GM23338 (cell line): ENCODE measurements at regions not wholly inside any gene's neighbourhood (a gene's known extent, or its start where the extent isn't known, plus 50 kb on each side); places are given as distances from the start of the nearest gene placed in this dataset.

Experiments
- EZH2 ChIP-seq: fragments of 200-600 bp; sonication (generic); IDR thresholded peaks from one replicate; pipeline ENCODE4 v1.8.0; 2017; ENCODE audit warnings: antibody characterized with exemption, mild to moderate bottlenecking, low read depth; ENCODE audit not compliant: unreplicated experiment
- EZH2phosphoT487 ChIP-seq: fragments of 200-600 bp; sonication (generic); IDR thresholded peaks from one replicate; pipeline ENCODE4 v1.8.1; 2018; ENCODE audit warnings: antibody characterized with exemption; ENCODE audit not compliant: unreplicated experiment
- ZNF114 ChIP-seq: fragments of 250-450 bp; sonication (Bioruptor Pico); IDR thresholded peaks from 2 replicates; pipeline ENCODE4 v1.5.0; 2020; ENCODE audit warnings: mild to moderate bottlenecking, moderate library complexity
- TF ChIP-seq, protein P1 (sequence below), 2 experiments: fragments of 200-600 bp in 1 of 2; sonication (generic) in 1 of 2; conservative IDR thresholded peaks; 2 replicates each; pipeline versions ENCODE4 v1.5.1 to v1.6.1; 2016 to 2017; ENCODE audit warnings: antibody characterized with exemption in 2 of 2, low read depth in 2 of 2, mild to moderate bottlenecking in 2 of 2, moderate library complexity in 1 of 2
- TF ChIP-seq, protein P2 (sequence below): IDR thresholded peaks from one replicate; pipeline ENCODE4 v1.6.1; 2018; ENCODE audit warnings: antibody characterized with exemption; ENCODE audit not compliant: unreplicated experiment

- TF ChIP-seq ZNF114 (CRISPR knock-in tag) = no peak
- TF ChIP-seq EZH2 = no peak
- TF ChIP-seq, protein P1, sequence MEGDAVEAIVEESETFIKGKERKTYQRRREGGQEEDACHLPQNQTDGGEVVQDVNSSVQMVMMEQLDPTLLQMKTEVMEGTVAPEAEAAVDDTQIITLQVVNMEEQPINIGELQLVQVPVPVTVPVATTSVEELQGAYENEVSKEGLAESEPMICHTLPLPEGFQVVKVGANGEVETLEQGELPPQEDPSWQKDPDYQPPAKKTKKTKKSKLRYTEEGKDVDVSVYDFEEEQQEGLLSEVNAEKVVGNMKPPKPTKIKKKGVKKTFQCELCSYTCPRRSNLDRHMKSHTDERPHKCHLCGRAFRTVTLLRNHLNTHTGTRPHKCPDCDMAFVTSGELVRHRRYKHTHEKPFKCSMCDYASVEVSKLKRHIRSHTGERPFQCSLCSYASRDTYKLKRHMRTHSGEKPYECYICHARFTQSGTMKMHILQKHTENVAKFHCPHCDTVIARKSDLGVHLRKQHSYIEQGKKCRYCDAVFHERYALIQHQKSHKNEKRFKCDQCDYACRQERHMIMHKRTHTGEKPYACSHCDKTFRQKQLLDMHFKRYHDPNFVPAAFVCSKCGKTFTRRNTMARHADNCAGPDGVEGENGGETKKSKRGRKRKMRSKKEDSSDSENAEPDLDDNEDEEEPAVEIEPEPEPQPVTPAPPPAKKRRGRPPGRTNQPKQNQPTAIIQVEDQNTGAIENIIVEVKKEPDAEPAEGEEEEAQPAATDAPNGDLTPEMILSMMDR (conservative IDR thresholded peaks at IDR 0.05; ENCODE audit: low read depth in 2 of 2) = no peak
- TF ChIP-seq, protein P2, sequence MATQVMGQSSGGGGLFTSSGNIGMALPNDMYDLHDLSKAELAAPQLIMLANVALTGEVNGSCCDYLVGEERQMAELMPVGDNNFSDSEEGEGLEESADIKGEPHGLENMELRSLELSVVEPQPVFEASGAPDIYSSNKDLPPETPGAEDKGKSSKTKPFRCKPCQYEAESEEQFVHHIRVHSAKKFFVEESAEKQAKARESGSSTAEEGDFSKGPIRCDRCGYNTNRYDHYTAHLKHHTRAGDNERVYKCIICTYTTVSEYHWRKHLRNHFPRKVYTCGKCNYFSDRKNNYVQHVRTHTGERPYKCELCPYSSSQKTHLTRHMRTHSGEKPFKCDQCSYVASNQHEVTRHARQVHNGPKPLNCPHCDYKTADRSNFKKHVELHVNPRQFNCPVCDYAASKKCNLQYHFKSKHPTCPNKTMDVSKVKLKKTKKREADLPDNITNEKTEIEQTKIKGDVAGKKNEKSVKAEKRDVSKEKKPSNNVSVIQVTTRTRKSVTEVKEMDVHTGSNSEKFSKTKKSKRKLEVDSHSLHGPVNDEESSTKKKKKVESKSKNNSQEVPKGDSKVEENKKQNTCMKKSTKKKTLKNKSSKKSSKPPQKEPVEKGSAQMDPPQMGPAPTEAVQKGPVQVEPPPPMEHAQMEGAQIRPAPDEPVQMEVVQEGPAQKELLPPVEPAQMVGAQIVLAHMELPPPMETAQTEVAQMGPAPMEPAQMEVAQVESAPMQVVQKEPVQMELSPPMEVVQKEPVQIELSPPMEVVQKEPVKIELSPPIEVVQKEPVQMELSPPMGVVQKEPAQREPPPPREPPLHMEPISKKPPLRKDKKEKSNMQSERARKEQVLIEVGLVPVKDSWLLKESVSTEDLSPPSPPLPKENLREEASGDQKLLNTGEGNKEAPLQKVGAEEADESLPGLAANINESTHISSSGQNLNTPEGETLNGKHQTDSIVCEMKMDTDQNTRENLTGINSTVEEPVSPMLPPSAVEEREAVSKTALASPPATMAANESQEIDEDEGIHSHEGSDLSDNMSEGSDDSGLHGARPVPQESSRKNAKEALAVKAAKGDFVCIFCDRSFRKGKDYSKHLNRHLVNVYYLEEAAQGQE = no peak
- TF ChIP-seq EZH2phosphoT487 = no peak
Measured at GRCh38 chr6:67689329-67689728, 945.8 kb upstream of the ADGRB3 start.
